Ishikawa (cell line): ENCODE measurements at regions not wholly inside any gene's neighbourhood (a gene's known extent, or its start where the extent isn't known, plus 50 kb on each side); places are given as distances from the start of the nearest gene placed in this dataset.

Source experiments
- CEBPB ChIP-seq: IDR thresholded peaks from 2 replicates; pipeline ENCODE4 v1.6.1; 2012
- CREB1 ChIP-seq: IDR thresholded peaks from 2 replicates; pipeline ENCODE4 v1.6.1; 2012; ENCODE audit warnings: low read depth
- EP300 ChIP-seq: IDR thresholded peaks from 2 replicates; pipeline ENCODE4 v1.6.1; 2012; ENCODE audit warnings: borderline replicate concordance
- FOXM1 ChIP-seq: IDR thresholded peaks from 2 replicates; pipeline ENCODE4 v1.6.1; 2012; ENCODE audit warnings: low read depth, borderline replicate concordance
- MAX ChIP-seq: IDR thresholded peaks from 2 replicates; pipeline ENCODE4 v1.6.1; 2012
- RAD21 ChIP-seq: IDR thresholded peaks from 2 replicates; pipeline ENCODE4 v1.6.1; 2012; ENCODE audit warnings: low read depth
- TAF1 ChIP-seq: IDR thresholded peaks from 2 replicates; pipeline ENCODE4 v1.6.1; 2012; ENCODE audit warnings: low read depth, mild to moderate bottlenecking
- TEAD4 ChIP-seq: IDR thresholded peaks from 2 replicates; pipeline ENCODE4 v1.6.1; 2012
- ZBTB7A ChIP-seq: IDR thresholded peaks from 2 replicates; pipeline ENCODE4 v1.6.1; 2012; ENCODE audit warnings: low read depth
- TF ChIP-seq, protein P1 (sequence below): IDR thresholded peaks from 2 replicates; pipeline ENCODE4 v1.6.1; 2012; ENCODE audit warnings: low read depth, mild to moderate bottlenecking
- TF ChIP-seq, protein P2 (sequence below): IDR thresholded peaks from 2 replicates; pipeline ENCODE4 v1.6.1; 2012

- TF ChIP-seq, protein P1, sequence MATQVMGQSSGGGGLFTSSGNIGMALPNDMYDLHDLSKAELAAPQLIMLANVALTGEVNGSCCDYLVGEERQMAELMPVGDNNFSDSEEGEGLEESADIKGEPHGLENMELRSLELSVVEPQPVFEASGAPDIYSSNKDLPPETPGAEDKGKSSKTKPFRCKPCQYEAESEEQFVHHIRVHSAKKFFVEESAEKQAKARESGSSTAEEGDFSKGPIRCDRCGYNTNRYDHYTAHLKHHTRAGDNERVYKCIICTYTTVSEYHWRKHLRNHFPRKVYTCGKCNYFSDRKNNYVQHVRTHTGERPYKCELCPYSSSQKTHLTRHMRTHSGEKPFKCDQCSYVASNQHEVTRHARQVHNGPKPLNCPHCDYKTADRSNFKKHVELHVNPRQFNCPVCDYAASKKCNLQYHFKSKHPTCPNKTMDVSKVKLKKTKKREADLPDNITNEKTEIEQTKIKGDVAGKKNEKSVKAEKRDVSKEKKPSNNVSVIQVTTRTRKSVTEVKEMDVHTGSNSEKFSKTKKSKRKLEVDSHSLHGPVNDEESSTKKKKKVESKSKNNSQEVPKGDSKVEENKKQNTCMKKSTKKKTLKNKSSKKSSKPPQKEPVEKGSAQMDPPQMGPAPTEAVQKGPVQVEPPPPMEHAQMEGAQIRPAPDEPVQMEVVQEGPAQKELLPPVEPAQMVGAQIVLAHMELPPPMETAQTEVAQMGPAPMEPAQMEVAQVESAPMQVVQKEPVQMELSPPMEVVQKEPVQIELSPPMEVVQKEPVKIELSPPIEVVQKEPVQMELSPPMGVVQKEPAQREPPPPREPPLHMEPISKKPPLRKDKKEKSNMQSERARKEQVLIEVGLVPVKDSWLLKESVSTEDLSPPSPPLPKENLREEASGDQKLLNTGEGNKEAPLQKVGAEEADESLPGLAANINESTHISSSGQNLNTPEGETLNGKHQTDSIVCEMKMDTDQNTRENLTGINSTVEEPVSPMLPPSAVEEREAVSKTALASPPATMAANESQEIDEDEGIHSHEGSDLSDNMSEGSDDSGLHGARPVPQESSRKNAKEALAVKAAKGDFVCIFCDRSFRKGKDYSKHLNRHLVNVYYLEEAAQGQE = no peak
- TF ChIP-seq ZBTB7A (no peak), TAF1 (no peak), CEBPB (no peak), RAD21 (no peak), MAX (no peak), TEAD4 (no peak), CREB1 (no peak), EP300 (no peak), FOXM1 (no peak)
- TF ChIP-seq, protein P2, sequence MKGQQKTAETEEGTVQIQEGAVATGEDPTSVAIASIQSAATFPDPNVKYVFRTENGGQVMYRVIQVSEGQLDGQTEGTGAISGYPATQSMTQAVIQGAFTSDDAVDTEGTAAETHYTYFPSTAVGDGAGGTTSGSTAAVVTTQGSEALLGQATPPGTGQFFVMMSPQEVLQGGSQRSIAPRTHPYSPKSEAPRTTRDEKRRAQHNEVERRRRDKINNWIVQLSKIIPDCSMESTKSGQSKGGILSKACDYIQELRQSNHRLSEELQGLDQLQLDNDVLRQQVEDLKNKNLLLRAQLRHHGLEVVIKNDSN = no peak
Observed at GRCh38 chr6:26264547-26264946, 100.5 kb upstream of the BTN3A2 start.
